ENCODE measurements at regions not wholly inside any gene's neighbourhood (a gene's known extent, or its start where the extent isn't known, plus 50 kb on each side); places are given as distances from the start of the nearest gene placed in this dataset.

DNA sequence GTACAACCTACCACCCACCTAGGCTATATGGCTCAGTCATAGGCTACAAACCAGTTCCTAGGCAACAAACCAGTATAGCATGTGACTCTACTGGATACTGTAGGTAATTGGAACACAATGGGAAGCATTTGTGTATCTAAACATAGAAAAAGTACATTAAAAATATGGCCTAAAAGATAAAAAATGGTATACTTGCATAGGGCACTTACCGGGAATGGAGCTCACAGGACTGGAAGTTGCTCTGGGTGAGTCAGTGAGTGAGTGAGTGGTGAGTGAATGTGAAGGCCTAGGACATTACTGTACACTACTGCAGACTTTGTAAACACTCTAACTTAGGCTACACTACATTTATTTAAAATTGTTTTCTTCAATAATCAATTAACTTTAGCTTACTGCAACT is 139.2 kb upstream of the RBPJ start:
- Mint-ChIP-seq H3K4me1 (peaks cover 4 to 8% (median 5%) of the 10 kb centered on the region in 3 donors), H3K27me3 (no peaks in the 10 kb centered on the region), H3K27ac (no peak overlapping the region), H3K4me3 (no peak overlapping the region), H3K36me3 (no peaks in the 10 kb centered on the region), H3K9me3 (no peaks in the 10 kb centered on the region)
- Histone ChIP-seq H3K27me3 (ENCODE audit: insufficient read depth, low read length, poor library complexity, severe bottlenecking) (no peaks in the 10 kb centered on the region), H3K9me3 (ENCODE audit: low read length) (no peaks in the 10 kb centered on the region), H3K4me3 (ENCODE audit: low read length) (no peak overlapping the region), H3K36me3 (ENCODE audit: insufficient read depth, low read length) (no peaks in the 10 kb centered on the region), H3K27ac (ENCODE audit: low read depth, low read length) (no peak overlapping the region), H3K4me1 (ENCODE audit: insufficient read depth, low read length) (no peaks in the 10 kb centered on the region)
- no peak for DNase-seq
- ChIA-PET CTCF (interaction anchor here (0.9 to 1.6 kb wide), 3 partner anchors 9 to 144 kb away, joined by 3 to 4 read pairs (median 3); no protein-coding TSS in a partner anchor), POLR2A (no interaction called here)

DNA sequence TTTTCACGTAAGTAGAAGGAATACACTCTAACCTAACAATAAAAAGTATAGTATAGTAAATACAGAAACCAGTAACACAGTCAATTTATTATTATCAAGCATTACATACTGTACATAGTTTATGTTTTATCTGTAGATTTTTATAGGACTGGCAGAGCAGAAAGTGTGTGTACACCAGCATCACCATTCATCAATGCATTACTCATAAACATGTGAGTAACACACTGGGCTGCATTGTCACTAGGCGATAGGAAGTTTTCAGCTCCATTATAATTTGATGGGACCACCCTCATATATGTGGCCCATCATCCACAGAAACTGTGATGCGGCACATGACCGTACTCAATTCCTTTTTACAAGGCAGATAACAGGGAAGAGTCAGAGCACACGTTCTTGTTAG is 137.8 kb upstream of the RBPJ start:
- H3K4me3 Mint-ChIP-seq = no peak overlapping the region
- no peaks in the 10 kb centered on the region for H3K4me1 ChIP-seq (ENCODE audit: insufficient read depth, low read length)
- H3K27me3 ChIP-seq (ENCODE audit: insufficient read depth, low read length, poor library complexity, severe bottlenecking) = no peaks in the 10 kb centered on the region
- no peak for DNase-seq
- no peak overlapping the region for H3K4me3 ChIP-seq (ENCODE audit: low read length)
- peaks cover 4 to 8% (median 5%) of the 10 kb centered on the region in 3 donors for H3K4me1 Mint-ChIP-seq
- H3K27ac Mint-ChIP-seq = peak overlapping the region in 1 of 8 donors; percentile 33
- CTCF ChIA-PET = interaction anchor here (1.6 kb wide), 1 partner anchor 8 kb away, joined by 4 read pairs; no protein-coding TSS in a partner anchor
- no peaks in the 10 kb centered on the region for H3K36me3 Mint-ChIP-seq
- POLR2A ChIA-PET = no interaction called here
- no peaks in the 10 kb centered on the region for H3K36me3 ChIP-seq (ENCODE audit: insufficient read depth, low read length)
- H3K27me3 Mint-ChIP-seq = no peaks in the 10 kb centered on the region
- H3K9me3 ChIP-seq (ENCODE audit: low read length) = no peaks in the 10 kb centered on the region
- no peaks in the 10 kb centered on the region for H3K9me3 Mint-ChIP-seq
- H3K27ac ChIP-seq (ENCODE audit: low read depth, low read length) = no peak overlapping the region

- no peaks in the 10 kb centered on the region for H3K9me3 ChIP-seq (ENCODE audit: low read length)
- no peak for DNase-seq
- no peaks in the 10 kb centered on the region for H3K27me3 Mint-ChIP-seq
- POLR2A ChIA-PET = no interaction called here
- H3K36me3 Mint-ChIP-seq = no peaks in the 10 kb centered on the region
- CTCF ChIA-PET = no interaction called here
- no peak overlapping the region for H3K4me3 Mint-ChIP-seq
- H3K27me3 ChIP-seq (ENCODE audit: insufficient read depth, low read length, poor library complexity, severe bottlenecking) = no peaks in the 10 kb centered on the region
- no peaks in the 10 kb centered on the region for H3K9me3 Mint-ChIP-seq
- no peaks in the 10 kb centered on the region for H3K36me3 ChIP-seq (ENCODE audit: insufficient read depth, low read length)
- H3K4me1 Mint-ChIP-seq = no peaks in the 10 kb centered on the region
- no peak overlapping the region for H3K27ac ChIP-seq (ENCODE audit: low read depth, low read length)
- H3K4me1 ChIP-seq (ENCODE audit: insufficient read depth, low read length) = no peaks in the 10 kb centered on the region
- H3K4me3 ChIP-seq (ENCODE audit: low read length) = no peak overlapping the region
- H3K27ac Mint-ChIP-seq = no peak overlapping the region
Observed at GRCh38 chr4:26185436-26185835, 135.4 kb upstream of the RBPJ start.

GRCh38 chr4:26191353-26191752 is 129.5 kb upstream of the RBPJ start:
- no peaks in the 10 kb centered on the region for H3K36me3 Mint-ChIP-seq
- POLR2A ChIA-PET = no interaction called here
- Histone ChIP-seq H3K27ac (ENCODE audit: low read depth, low read length) (no peak overlapping the region), H3K27me3 (ENCODE audit: insufficient read depth, low read length, poor library complexity, severe bottlenecking) (no peaks in the 10 kb centered on the region), H3K4me1 (ENCODE audit: insufficient read depth, low read length) (peaks cover 13% of the 10 kb centered on the region), H3K4me3 (ENCODE audit: low read length) (no peak overlapping the region), H3K9me3 (ENCODE audit: low read length) (no peaks in the 10 kb centered on the region), H3K36me3 (ENCODE audit: insufficient read depth, low read length) (no peaks in the 10 kb centered on the region)
- DNase-seq = no peak
- H3K4me1 Mint-ChIP-seq = peaks cover 21 to 37% (median 36%) of the 10 kb centered on the region in 3 donors
- no peaks in the 10 kb centered on the region for H3K27me3 Mint-ChIP-seq
- H3K9me3 Mint-ChIP-seq = no peaks in the 10 kb centered on the region
- H3K27ac Mint-ChIP-seq = peak overlapping the region in 2 of 8 donors; percentile 38 to 44
- H3K4me3 Mint-ChIP-seq = no peak overlapping the region
- CTCF ChIA-PET = interaction anchor here (1.2 to 1.6 kb wide), 2 partner anchors 9 to 12 kb away, joined by 3 to 4 read pairs; no protein-coding TSS in a partner anchor

DNA sequence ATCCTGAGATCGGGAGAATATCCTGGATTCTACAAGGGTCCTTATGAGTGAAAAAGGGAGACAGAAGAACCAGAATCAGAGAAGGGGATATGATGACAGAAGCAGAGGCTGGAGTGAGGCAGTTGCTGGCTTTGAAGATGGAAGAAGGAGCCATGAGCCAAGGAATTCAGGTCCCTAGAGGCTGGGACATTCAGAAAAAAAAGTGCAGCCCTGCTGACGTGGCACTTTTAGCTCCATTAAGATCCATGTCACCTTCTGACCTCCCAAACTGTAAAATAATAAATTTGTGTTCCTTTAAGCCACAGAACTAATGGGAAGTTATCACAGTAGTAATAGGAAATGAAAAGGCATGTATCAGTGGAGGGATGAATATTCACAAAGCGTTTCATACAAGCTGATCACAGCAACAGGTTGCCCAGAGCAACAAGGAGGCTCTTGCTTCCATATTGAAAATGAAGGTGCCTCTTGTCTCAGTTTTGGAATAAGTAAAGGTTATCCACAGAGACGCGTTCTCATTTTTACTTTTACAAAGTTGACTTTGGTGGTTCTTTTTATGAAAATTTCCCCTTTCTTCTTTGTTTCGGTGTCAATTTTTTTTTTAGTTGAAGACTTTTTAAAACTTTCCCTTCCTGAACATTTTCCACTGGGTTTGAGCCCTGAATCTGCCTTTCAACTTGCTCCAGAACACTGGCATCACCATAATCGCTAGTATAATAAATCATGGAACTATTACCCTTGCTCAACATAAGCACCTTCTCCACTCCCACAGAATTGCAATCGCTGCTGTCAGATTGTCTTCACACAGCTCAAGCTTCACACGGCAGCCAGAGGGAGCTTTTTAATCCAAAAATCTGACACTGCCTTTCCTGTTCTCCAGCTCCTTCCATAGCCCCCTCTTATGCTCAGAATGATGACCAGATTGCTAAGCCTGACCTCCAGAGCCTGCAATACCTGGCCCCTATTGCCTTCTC is 127.6 kb upstream of the RBPJ start:
- peak overlapping the region; percentile 1 to 56 (median 32) for H3K27ac Mint-ChIP-seq
- ChIA-PET POLR2A (no interaction called here), CTCF (interaction anchor here (0.7 to 0.9 kb wide), 2 partner anchors 12 to 126 kb away, joined by 3 read pairs; no protein-coding TSS in a partner anchor)
- H3K9me3 ChIP-seq (ENCODE audit: low read length) = no peaks in the 10 kb centered on the region
- H3K27me3 ChIP-seq (ENCODE audit: insufficient read depth, low read length, poor library complexity, severe bottlenecking) = no peaks in the 10 kb centered on the region
- no peaks in the 10 kb centered on the region for H3K9me3 Mint-ChIP-seq
- no peaks in the 10 kb centered on the region for H3K36me3 ChIP-seq (ENCODE audit: insufficient read depth, low read length)
- peaks cover 37 to 55% (median 54%) of the 10 kb centered on the region in 3 donors for H3K4me1 Mint-ChIP-seq
- no peak for DNase-seq
- peaks cover 32% of the 10 kb centered on the region for H3K4me1 ChIP-seq (ENCODE audit: insufficient read depth, low read length)
- peak overlapping the region in 2 of 7 donors; percentile 22 to 38 for H3K4me3 Mint-ChIP-seq
- H3K4me3 ChIP-seq (ENCODE audit: low read length) = no peak overlapping the region
- no peaks in the 10 kb centered on the region for H3K36me3 Mint-ChIP-seq
- H3K27me3 Mint-ChIP-seq = no peaks in the 10 kb centered on the region
- no peak overlapping the region for H3K27ac ChIP-seq (ENCODE audit: low read depth, low read length)

- peak overlapping the region in 1 of 8 donors; percentile 12 for H3K27ac Mint-ChIP-seq
Observed at GRCh38 chr4:26194764-26195163, 126.0 kb upstream of the RBPJ start.

DNA sequence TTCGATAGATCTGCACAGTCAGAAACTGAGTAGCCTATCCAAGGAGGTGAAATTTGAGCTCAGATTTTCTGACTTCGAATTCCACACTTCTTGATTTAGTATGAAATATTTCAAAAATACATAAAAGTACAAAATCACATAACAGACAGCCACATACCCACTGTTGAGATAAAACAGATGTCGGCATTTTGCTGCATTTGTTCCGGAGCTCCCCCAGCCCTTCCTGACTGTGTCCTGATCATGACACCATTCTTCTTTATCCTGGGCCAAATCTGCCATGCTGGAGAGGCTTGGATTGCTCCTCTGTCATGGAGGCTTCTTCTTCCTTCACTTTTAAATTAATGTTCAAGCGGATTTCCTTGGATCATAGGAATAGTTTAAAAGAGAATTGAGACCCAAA is 124.2 kb upstream of the RBPJ start:
- Mint-ChIP-seq H3K4me1 (peaks cover 50 to 83% (median 70%) of the 10 kb centered on the region in 3 donors), H3K4me3 (peak overlapping the region in 5 of 7 donors; percentile 13 to 87 (median 70)), H3K27me3 (no peaks in the 10 kb centered on the region), H3K36me3 (no peaks in the 10 kb centered on the region), H3K27ac (peak overlapping the region in 7 of 8 donors; percentile 37 to 91 (median 81)), H3K9me3 (no peaks in the 10 kb centered on the region)
- no peaks in the 10 kb centered on the region for H3K9me3 ChIP-seq (ENCODE audit: low read length)
- no peak for DNase-seq
- ChIA-PET CTCF (interaction anchor here (0.7 to 2.2 kb wide), 2 partner anchors 10 to 128 kb away, joined by 3 to 7 read pairs; no protein-coding TSS in a partner anchor), POLR2A (interaction anchor here (1.3 kb wide), 1 partner anchor 122 kb away, joined by 4 read pairs; no protein-coding TSS in a partner anchor)
- H3K36me3 ChIP-seq (ENCODE audit: insufficient read depth, low read length) = no peaks in the 10 kb centered on the region
- no peaks in the 10 kb centered on the region for H3K27me3 ChIP-seq (ENCODE audit: insufficient read depth, low read length, poor library complexity, severe bottlenecking)
- H3K4me1 ChIP-seq (ENCODE audit: insufficient read depth, low read length) = peaks cover 40% of the 10 kb centered on the region
- H3K4me3 ChIP-seq (ENCODE audit: low read length) = no peak overlapping the region
- no peak overlapping the region for H3K27ac ChIP-seq (ENCODE audit: low read depth, low read length)

More at GRCh38 chr4:26194764-26195163, 126.0 kb upstream of the RBPJ start:
- H3K9me3 Mint-ChIP-seq = no peaks in the 10 kb centered on the region
- POLR2A ChIA-PET = no interaction called here
- no peaks in the 10 kb centered on the region for H3K36me3 ChIP-seq (ENCODE audit: insufficient read depth, low read length)
- CTCF ChIA-PET = interaction anchor here (2.2 kb wide), 1 partner anchor 8 kb away, joined by 7 read pairs; no protein-coding TSS in a partner anchor
- H3K4me1 Mint-ChIP-seq = peaks cover 45 to 68% (median 64%) of the 10 kb centered on the region in 3 donors
- no peak overlapping the region for H3K4me3 Mint-ChIP-seq
- H3K4me3 ChIP-seq (ENCODE audit: low read length) = no peak overlapping the region
- no peaks in the 10 kb centered on the region for H3K9me3 ChIP-seq (ENCODE audit: low read length)
- no peaks in the 10 kb centered on the region for H3K36me3 Mint-ChIP-seq
- no peak for DNase-seq
- no peaks in the 10 kb centered on the region for H3K27me3 Mint-ChIP-seq
- no peaks in the 10 kb centered on the region for H3K27me3 ChIP-seq (ENCODE audit: insufficient read depth, low read length, poor library complexity, severe bottlenecking)
- H3K4me1 ChIP-seq (ENCODE audit: insufficient read depth, low read length) = peaks cover 40% of the 10 kb centered on the region
- no peak overlapping the region for H3K27ac ChIP-seq (ENCODE audit: low read depth, low read length)
